ENCODE measurements at regions not wholly inside any gene's neighbourhood (a gene's known extent, or its start where the extent isn't known, plus 50 kb on each side); places are given as distances from the start of the nearest gene placed in this dataset.
A peak's percentile ranks its signal among the peaks of the same experiment; 100 is the strongest.

GRCh38 chr7:106178593-106179134, 66.6 kb upstream of the SYPL1 start:
- Histone ChIP-seq H3K4me3 (no peak overlapping the region), H3K36me3 (no peaks in the 10 kb centered on the region), H3K27ac (no peak overlapping the region)

GRCh38 chr7:106177738-106178592, 65.9 kb upstream of the SYPL1 start:
- no peak overlapping the region for H3K27ac ChIP-seq
- 90 to 92% methylated on average over 10 to 11 of the region's 11 CpGs for WGBS, 2 donors

More at GRCh38 chr7:106178593-106179134, 66.6 kb upstream of the SYPL1 start:
- Histone ChIP-seq H3K4me1 (peaks cover 0 to 15% (median 0%) of the 10 kb centered on the region in 4 donors), H3K9me3 (no peaks in the 10 kb centered on the region), H3K27me3 (no peaks in the 10 kb centered on the region)
- TF ChIP-seq POLR2A (IDR thresholded peaks at IDR 0.05), result no peak
- TF ChIP-seq EP300 (IDR thresholded peaks at IDR 0.05), result no peak
- no peak for TF ChIP-seq CTCF (IDR thresholded peaks at IDR 0.05)
- 96 to 98% methylated on average over 3 of the region's 3 CpGs for WGBS, 2 donors
- no peak for DNase-seq (ENCODE audit: low spot score in 2 of 2)

GRCh38 chr7:106177300-106177690, 65.2 kb upstream of the SYPL1 start:
- peaks cover 0 to 15% (median 0%) of the 10 kb centered on the region in 4 donors for H3K4me1 ChIP-seq
- no peaks in the 10 kb centered on the region for H3K9me3 ChIP-seq
- H3K27me3 ChIP-seq, result no peaks in the 10 kb centered on the region
- no peak for DNase-seq (ENCODE audit: low spot score in 2 of 2)
- no peak for TF ChIP-seq POLR2A (IDR thresholded peaks at IDR 0.05)
- no peak for TF ChIP-seq EP300 (IDR thresholded peaks at IDR 0.05)
- TF ChIP-seq CTCF (IDR thresholded peaks at IDR 0.05), result no peak
- H3K36me3 ChIP-seq, result no peaks in the 10 kb centered on the region
- peak overlapping the region in 1 of 4 donors; percentile 36 for H3K27ac ChIP-seq
- WGBS, 2 donors, result 78% methylated on average over 4 of the region's 4 CpGs
- no peak overlapping the region for H3K4me3 ChIP-seq

More at GRCh38 chr7:106177738-106178592, 65.9 kb upstream of the SYPL1 start:
- H3K36me3 ChIP-seq, result no peaks in the 10 kb centered on the region
- H3K4me3 ChIP-seq, result no peak overlapping the region
- no peak for DNase-seq (ENCODE audit: low spot score in 2 of 2)
- H3K9me3 ChIP-seq, result no peaks in the 10 kb centered on the region
- peaks cover 0 to 15% (median 0%) of the 10 kb centered on the region in 4 donors for H3K4me1 ChIP-seq
- H3K27me3 ChIP-seq, result no peaks in the 10 kb centered on the region
- TF ChIP-seq CTCF (IDR thresholded peaks at IDR 0.05) (no peak), POLR2A (IDR thresholded peaks at IDR 0.05) (no peak), EP300 (IDR thresholded peaks at IDR 0.05) (no peak)

- Histone ChIP-seq H3K4me1 (peaks cover 0 to 15% (median 0%) of the 10 kb centered on the region in 4 donors), H3K4me3 (no peak overlapping the region), H3K9me3 (no peaks in the 10 kb centered on the region), H3K27me3 (no peaks in the 10 kb centered on the region), H3K36me3 (no peaks in the 10 kb centered on the region), H3K27ac (peak overlapping the region in 2 of 4 donors; percentile 0 to 36)
- WGBS, 2 donors, result 12 to 14% methylated on average over 11 of the region's 11 CpGs
- no peak for TF ChIP-seq POLR2A (IDR thresholded peaks at IDR 0.05)
- TF ChIP-seq EP300 (IDR thresholded peaks at IDR 0.05), result peak; percentile 7 to 42
- peak; percentile 91 to 96 (median 93) for TF ChIP-seq CTCF (IDR thresholded peaks at IDR 0.05)
- DNase-seq (ENCODE audit: low spot score in 2 of 2), result peak; percentile 69 to 88
Measured at GRCh38 chr7:106176414-106177299, 64.5 kb upstream of the SYPL1 start.
